ENCODE measurements at regions not wholly inside any gene's neighbourhood (a gene's known extent, or its start where the extent isn't known, plus 50 kb on each side); places are given as distances from the start of the nearest gene placed in this dataset.
A peak's percentile ranks its signal among the peaks of the same experiment; 100 is the strongest.

- H3K36me3 Mint-ChIP-seq: no peaks in the 10 kb centered on the region
- peaks cover 8% of the 10 kb centered on the region for H3K27me3 Mint-ChIP-seq
- no peak overlapping the region for H3K27ac Mint-ChIP-seq
- H3K9me3 Mint-ChIP-seq: no peaks in the 10 kb centered on the region
- no peaks in the 10 kb centered on the region for H3K4me1 Mint-ChIP-seq
- H3K4me3 Mint-ChIP-seq: no peak overlapping the region
These were observed 392.3 kb upstream of the TNP1 start for GRCh38 chr2:217252181-217252580.

GRCh38 chr2:217250013-217250524, 390.2 kb upstream of the TNP1 start:
- no peak overlapping the region for H3K4me3 Mint-ChIP-seq

GRCh38 chr2:217249121-217250012, 389.5 kb upstream of the TNP1 start:
- Mint-ChIP-seq H3K9me3 (no peaks in the 10 kb centered on the region), H3K4me3 (no peak overlapping the region), H3K4me1 (peaks cover 5% of the 10 kb centered on the region), H3K36me3 (no peaks in the 10 kb centered on the region), H3K27ac (no peak overlapping the region), H3K27me3 (peaks cover 12% of the 10 kb centered on the region)

More at GRCh38 chr2:217250013-217250524, 390.2 kb upstream of the TNP1 start:
- H3K36me3 Mint-ChIP-seq: no peaks in the 10 kb centered on the region
- no peaks in the 10 kb centered on the region for H3K9me3 Mint-ChIP-seq
- H3K27ac Mint-ChIP-seq: no peak overlapping the region
- H3K27me3 Mint-ChIP-seq: peaks cover 12% of the 10 kb centered on the region
- peaks cover 5% of the 10 kb centered on the region for H3K4me1 Mint-ChIP-seq

GRCh38 chr2:217248312-217248935, 388.6 kb upstream of the TNP1 start:
- Mint-ChIP-seq H3K4me1 (peaks cover 5% of the 10 kb centered on the region), H3K9me3 (no peaks in the 10 kb centered on the region), H3K36me3 (no peaks in the 10 kb centered on the region), H3K27me3 (peaks cover 12% of the 10 kb centered on the region), H3K4me3 (no peak overlapping the region), H3K27ac (no peak overlapping the region)

- no peak overlapping the region for H3K27ac Mint-ChIP-seq
These were observed 387.6 kb upstream of the TNP1 start for GRCh38 chr2:217247476-217247875.

GRCh38 chr2:217246108-217246507, 386.2 kb upstream of the TNP1 start:
- Mint-ChIP-seq H3K27me3 (peaks cover 8% of the 10 kb centered on the region), H3K36me3 (no peaks in the 10 kb centered on the region), H3K4me1 (peaks cover 5% of the 10 kb centered on the region), H3K27ac (no peak overlapping the region), H3K9me3 (no peaks in the 10 kb centered on the region), H3K4me3 (no peak overlapping the region)

More at GRCh38 chr2:217247476-217247875, 387.6 kb upstream of the TNP1 start:
- H3K4me1 Mint-ChIP-seq: peaks cover 5% of the 10 kb centered on the region
- H3K27me3 Mint-ChIP-seq: peaks cover 11% of the 10 kb centered on the region
- no peak overlapping the region for H3K4me3 Mint-ChIP-seq
- H3K9me3 Mint-ChIP-seq: no peaks in the 10 kb centered on the region
- no peaks in the 10 kb centered on the region for H3K36me3 Mint-ChIP-seq

- H3K27me3 Mint-ChIP-seq: peaks cover 8% of the 10 kb centered on the region
- no peak overlapping the region for H3K27ac Mint-ChIP-seq
- H3K36me3 Mint-ChIP-seq: no peaks in the 10 kb centered on the region
- no peaks in the 10 kb centered on the region for H3K9me3 Mint-ChIP-seq
- H3K4me1 Mint-ChIP-seq: peaks cover 5% of the 10 kb centered on the region
- no peak overlapping the region for H3K4me3 Mint-ChIP-seq
These were observed 385.0 kb upstream of the TNP1 start for GRCh38 chr2:217244815-217245214.

GRCh38 chr2:217242947-217243346, 383.1 kb upstream of the TNP1 start:
- no peak overlapping the region for H3K4me3 Mint-ChIP-seq
- H3K4me1 Mint-ChIP-seq: peaks cover 5% of the 10 kb centered on the region
- peaks cover 8% of the 10 kb centered on the region for H3K27me3 Mint-ChIP-seq
- H3K27ac Mint-ChIP-seq: no peak overlapping the region
- no peaks in the 10 kb centered on the region for H3K9me3 Mint-ChIP-seq
- no peaks in the 10 kb centered on the region for H3K36me3 Mint-ChIP-seq

GRCh38 chr2:217231724-217232123, 371.9 kb upstream of the TNP1 start:
- Mint-ChIP-seq H3K27ac (no peak overlapping the region), H3K36me3 (no peaks in the 10 kb centered on the region), H3K9me3 (peaks cover 3% of the 10 kb centered on the region), H3K4me1 (no peaks in the 10 kb centered on the region), H3K27me3 (peaks cover 5% of the 10 kb centered on the region), H3K4me3 (no peak overlapping the region)

GRCh38 chr2:217231212-217231611, 371.3 kb upstream of the TNP1 start:
- Mint-ChIP-seq H3K27me3 (peaks cover 5% of the 10 kb centered on the region), H3K9me3 (no peaks in the 10 kb centered on the region), H3K27ac (no peak overlapping the region), H3K36me3 (no peaks in the 10 kb centered on the region), H3K4me1 (no peaks in the 10 kb centered on the region), H3K4me3 (no peak overlapping the region)

GRCh38 chr2:217228732-217229131, 368.9 kb upstream of the TNP1 start:
- Mint-ChIP-seq H3K9me3 (no peaks in the 10 kb centered on the region), H3K36me3 (no peaks in the 10 kb centered on the region), H3K27ac (no peak overlapping the region), H3K27me3 (peaks cover 5% of the 10 kb centered on the region), H3K4me1 (peaks cover 1% of the 10 kb centered on the region), H3K4me3 (no peak overlapping the region)

- Mint-ChIP-seq H3K36me3 (no peaks in the 10 kb centered on the region), H3K27me3 (peaks cover 5% of the 10 kb centered on the region), H3K9me3 (no peaks in the 10 kb centered on the region), H3K27ac (no peak overlapping the region), H3K4me1 (peaks cover 9% of the 10 kb centered on the region), H3K4me3 (no peak overlapping the region)
These were observed 367.9 kb upstream of the TNP1 start for GRCh38 chr2:217227794-217228193.

GRCh38 chr2:217225596-217225995, 365.7 kb upstream of the TNP1 start:
- Mint-ChIP-seq H3K4me3 (no peak overlapping the region), H3K27me3 (peaks cover 3% of the 10 kb centered on the region), H3K4me1 (peaks cover 14% of the 10 kb centered on the region), H3K9me3 (no peaks in the 10 kb centered on the region), H3K27ac (no peak overlapping the region), H3K36me3 (no peaks in the 10 kb centered on the region)

- Mint-ChIP-seq H3K27ac (peak overlapping the region; percentile 9), H3K4me1 (peaks cover 14% of the 10 kb centered on the region)
These were observed 363.5 kb upstream of the TNP1 start for GRCh38 chr2:217223222-217223930.

GRCh38 chr2:217222309-217222910, 362.5 kb upstream of the TNP1 start:
- Mint-ChIP-seq H3K36me3 (no peaks in the 10 kb centered on the region), H3K27me3 (no peaks in the 10 kb centered on the region), H3K4me1 (peaks cover 14% of the 10 kb centered on the region), H3K9me3 (no peaks in the 10 kb centered on the region), H3K27ac (peak overlapping the region; percentile 25), H3K4me3 (peak overlapping the region; percentile 49)

More at GRCh38 chr2:217223222-217223930, 363.5 kb upstream of the TNP1 start:
- Mint-ChIP-seq H3K36me3 (no peaks in the 10 kb centered on the region), H3K9me3 (no peaks in the 10 kb centered on the region), H3K27me3 (no peaks in the 10 kb centered on the region), H3K4me3 (no peak overlapping the region)

Data from activated naive CD4-positive, alpha-beta T cell treated with anti-CD3 and anti-CD28 coated beads, Interleukin-2, amount 50 U/mL, for 24 hours (primary cell).